ENCODE measurements at regions not wholly inside any gene's neighbourhood (a gene's known extent, or its start where the extent isn't known, plus 50 kb on each side); places are given as distances from the start of the nearest gene placed in this dataset.
A peak's percentile ranks its signal among the peaks of the same experiment; 100 is the strongest.
"Not testable (repeated sequence)": the region's sequence is repeated elsewhere in the genome, so short reads cannot be mapped to it uniquely, and the experiment has no call there.

GRCh38 chr18:55999641-56000040 lies 411.6 kb upstream of the TCF4 start:
- no peak for FAIRE-seq
- DNase-seq (ENCODE audit: insufficient read length, low spot score), result no peak

GRCh38 chr18:55998801-55999385 lies 410.9 kb upstream of the TCF4 start:
- FAIRE-seq (no peak), DNase-seq (ENCODE audit: insufficient read length, low spot score) (no peak)

- no peak for FAIRE-seq
- DNase-seq (ENCODE audit: insufficient read length, low spot score), result no peak
Observed at GRCh38 chr18:55998071-55998522, 410.1 kb upstream of the TCF4 start.

GRCh38 chr18:55997151-55997561 lies 409.2 kb upstream of the TCF4 start:
- FAIRE-seq (no peak), DNase-seq (ENCODE audit: insufficient read length, low spot score) (no peak)

GRCh38 chr18:55996717-55997116 lies 408.7 kb upstream of the TCF4 start:
- DNase-seq (ENCODE audit: insufficient read length, low spot score) (no peak), FAIRE-seq (no peak)

GRCh38 chr18:55990186-55990585 lies 402.2 kb upstream of the TCF4 start:
- DNase-seq (ENCODE audit: insufficient read length, low spot score) (no peak), FAIRE-seq (no peak)

- DNase-seq (ENCODE audit: insufficient read length, low spot score), result no peak
- FAIRE-seq, result no peak
Observed at GRCh38 chr18:55988537-55988936, 400.5 kb upstream of the TCF4 start.

GRCh38 chr18:55983433-55983832 lies 395.4 kb upstream of the TCF4 start:
- no peak for DNase-seq (ENCODE audit: insufficient read length, low spot score)
- FAIRE-seq, result no peak

- FAIRE-seq (no peak), DNase-seq (ENCODE audit: insufficient read length, low spot score) (peak; percentile 9)
Observed at GRCh38 chr18:55982992-55983391, 395.0 kb upstream of the TCF4 start.

GRCh38 chr18:55981712-55982475 lies 393.9 kb upstream of the TCF4 start:
- FAIRE-seq, result no peak
- DNase-seq (ENCODE audit: insufficient read length, low spot score), result no peak

GRCh38 chr18:55974521-55974920 lies 386.5 kb upstream of the TCF4 start:
- FAIRE-seq, result no peak
- DNase-seq (ENCODE audit: insufficient read length, low spot score), result no peak

GRCh38 chr18:55968550-55968949 lies 380.6 kb upstream of the TCF4 start:
- no peak for DNase-seq (ENCODE audit: insufficient read length, low spot score)
- no peak for FAIRE-seq

GRCh38 chr18:55967019-55967418 lies 379.0 kb upstream of the TCF4 start:
- DNase-seq (ENCODE audit: insufficient read length, low spot score) (no peak), FAIRE-seq (no peak)

GRCh38 chr18:55964171-55964570 lies 376.2 kb upstream of the TCF4 start:
- DNase-seq (ENCODE audit: insufficient read length, low spot score) (no peak), FAIRE-seq (no peak)

GRCh38 chr18:55953326-55953725 lies 365.3 kb upstream of the TCF4 start:
- DNase-seq (ENCODE audit: insufficient read length, low spot score) (no peak), FAIRE-seq (no peak)

- not testable (repeated sequence) for FAIRE-seq; DNase-seq (ENCODE audit: insufficient read length, low spot score)
Observed at GRCh38 chr18:55951738-55952137, 363.7 kb upstream of the TCF4 start.

GRCh38 chr18:55950379-55951166 lies 362.6 kb upstream of the TCF4 start:
- DNase-seq (ENCODE audit: insufficient read length, low spot score) (no peak), FAIRE-seq (no peak)

GRCh38 chr18:55934821-55935220 lies 346.8 kb upstream of the TCF4 start:
- DNase-seq (ENCODE audit: insufficient read length, low spot score), result no peak
- no peak for FAIRE-seq

- FAIRE-seq, result no peak
Observed at GRCh38 chr18:55932675-55933074, 344.7 kb upstream of the TCF4 start.

GRCh38 chr18:55927831-55928230 lies 339.8 kb upstream of the TCF4 start:
- no peak for FAIRE-seq
- DNase-seq (ENCODE audit: insufficient read length, low spot score), result no peak

More at GRCh38 chr18:55932675-55933074, 344.7 kb upstream of the TCF4 start:
- DNase-seq (ENCODE audit: insufficient read length, low spot score), result no peak

- no peak for FAIRE-seq
Observed at GRCh38 chr18:55925772-55926171, 337.8 kb upstream of the TCF4 start.

GRCh38 chr18:55920063-55920462 lies 332.1 kb upstream of the TCF4 start:
- DNase-seq (ENCODE audit: insufficient read length, low spot score) (no peak), FAIRE-seq (no peak)

More at GRCh38 chr18:55925772-55926171, 337.8 kb upstream of the TCF4 start:
- DNase-seq (ENCODE audit: insufficient read length, low spot score), result no peak

Measured in HTR-8/SVneo (cell line).